Esophagus mucosa (tissue), 1 donor: ENCODE measurements at regions not wholly inside any gene's neighbourhood (a gene's known extent, or its start where the extent isn't known, plus 50 kb on each side); places are given as distances from the start of the nearest gene placed in this dataset.

Experiments used
- ATAC-seq: fragments of 200-7000 bp; cut with Tn5 transposase; one replicate; pipeline ENCODE4 v1.9.1; 2020
- donor health status: DM: yes; HTN: yes; CAD: no.

GRCh38 chr13:80284290-80284689 is 56.6 kb downstream of the SPRY2 start:
- no peak for ATAC-seq

- ATAC-seq, result no peak
These were observed 62.2 kb downstream of the SPRY2 start for GRCh38 chr13:80278706-80279105.

- peak; percentile 42 for ATAC-seq
These were observed 64.3 kb downstream of the SPRY2 start for GRCh38 chr13:80276371-80277289.

GRCh38 chr13:80274643-80275042 is 66.3 kb downstream of the SPRY2 start:
- ATAC-seq, result no peak

GRCh38 chr13:80273718-80274117 is 67.2 kb downstream of the SPRY2 start:
- no peak for ATAC-seq

GRCh38 chr13:80265348-80265747 is 75.6 kb downstream of the SPRY2 start:
- no peak for ATAC-seq

GRCh38 chr13:80263745-80264513 is 77.0 kb downstream of the SPRY2 start:
- no peak for ATAC-seq

- no peak for ATAC-seq
These were observed 78.8 kb downstream of the SPRY2 start for GRCh38 chr13:80262051-80262695.

GRCh38 chr13:80259159-80259558 is 81.8 kb downstream of the SPRY2 start:
- ATAC-seq, result no peak

- no peak for ATAC-seq
These were observed 84.5 kb downstream of the SPRY2 start for GRCh38 chr13:80256352-80256932.

GRCh38 chr13:80255946-80256345 is 85.0 kb downstream of the SPRY2 start:
- ATAC-seq, result no peak

- no peak for ATAC-seq
These were observed 89.5 kb downstream of the SPRY2 start for GRCh38 chr13:80251403-80251802.

- no peak for ATAC-seq
These were observed 90.6 kb downstream of the SPRY2 start for GRCh38 chr13:80250213-80250810.

- no peak for ATAC-seq
These were observed 91.3 kb downstream of the SPRY2 start for GRCh38 chr13:80249516-80250212.

- ATAC-seq, result no peak
These were observed 95.7 kb downstream of the SPRY2 start for GRCh38 chr13:80245162-80245733.

- no peak for ATAC-seq
These were observed 96.4 kb downstream of the SPRY2 start for GRCh38 chr13:80244574-80244973.

GRCh38 chr13:80242728-80243427 is 98.0 kb downstream of the SPRY2 start:
- ATAC-seq, result no peak

GRCh38 chr13:80239571-80240255 is 101.2 kb downstream of the SPRY2 start:
- peak; percentile 45 for ATAC-seq

- ATAC-seq, result no peak
These were observed 101.8 kb downstream of the SPRY2 start for GRCh38 chr13:80239116-80239515.

GRCh38 chr13:80237646-80238045 is 103.3 kb downstream of the SPRY2 start:
- ATAC-seq, result no peak
